ENCODE measurements at regions not wholly inside any gene's neighbourhood (a gene's known extent, or its start where the extent isn't known, plus 50 kb on each side); places are given as distances from the start of the nearest gene placed in this dataset.

DNA sequence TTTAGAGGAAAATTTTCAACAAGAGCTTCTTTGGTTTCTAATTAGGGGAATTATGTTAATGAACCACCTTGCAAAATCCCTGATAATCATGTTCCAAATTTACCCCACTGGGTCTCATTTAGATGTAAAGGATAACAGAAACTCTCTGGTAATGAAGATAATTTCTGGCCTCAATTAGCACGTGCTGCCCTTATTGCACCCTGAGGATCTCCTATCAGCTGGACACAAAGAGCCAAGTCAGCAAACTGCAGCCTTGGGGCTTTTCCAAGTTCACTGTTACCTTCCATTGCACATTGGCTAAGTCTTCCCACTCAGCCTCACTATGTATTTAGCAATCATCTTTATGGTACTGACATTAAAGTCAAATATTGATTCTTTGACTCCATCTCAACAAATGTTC lies 78.1 kb downstream of the GP2 start:
- no peak overlapping the region for H2AFZ ChIP-seq (ENCODE audit: control insufficient read depth, low read length)
- dilution Hi-C loops (cut with MboI; ENCODE audit: extremely low pct_ligation_motif_present, low sequenced_read_pairs), result no loop called here
- no peak for FAIRE-seq
- H3K4me3 ChIP-seq (ENCODE audit: control insufficient read depth in 2 of 3, extremely low read depth in 1 of 3, insufficient read depth in 2 of 3, low read depth in 1 of 3, low read length in 3 of 3), result no peak overlapping the region
- H3K27me3 ChIP-seq (ENCODE audit: control insufficient read depth, extremely low read depth, insufficient read depth, low read length), result no peaks in the 10 kb centered on the region
- no peak overlapping the region for H3K9ac ChIP-seq (ENCODE audit: control insufficient read depth, extremely low read depth, insufficient read depth, low read length)
- H3K79me2 ChIP-seq (ENCODE audit: control insufficient read depth, insufficient read depth, low read length), result no peaks in the 10 kb centered on the region
- H3K27ac ChIP-seq (ENCODE audit: control insufficient read depth, insufficient read depth, low read length), result no peak overlapping the region
- no peak for DNase-seq (ENCODE audit: low read depth, low spot score)
- no peaks in the 10 kb centered on the region for H3K4me1 ChIP-seq (ENCODE audit: control insufficient read depth, extremely low read depth, insufficient read depth, low read length)
- no peak for TF ChIP-seq CTCF (optimal IDR thresholded peaks at IDR 0.05 in 1 of 3, IDR thresholded peaks at IDR 0.05 in 1 of 3, conservative IDR thresholded peaks at IDR 0.05 in 1 of 3; ENCODE audit: extremely low read depth in 1 of 3, insufficient read depth in 2 of 3, low read length in 3 of 3)
- no peak for TF ChIP-seq EZH2 (IDR thresholded peaks at IDR 0.05; ENCODE audit: low read length)
- H3K36me3 ChIP-seq (ENCODE audit: control insufficient read depth in 2 of 2, extremely low read depth in 1 of 2, insufficient read depth in 2 of 2, low read length in 2 of 2), result no peaks in the 10 kb centered on the region
- no peak overlapping the region for H3K4me2 ChIP-seq (ENCODE audit: control insufficient read depth, extremely low read depth, insufficient read depth, low read depth, low read length)
- H3K9me1 ChIP-seq (ENCODE audit: control insufficient read depth, extremely low read depth, insufficient read depth, low read length), result no peaks in the 10 kb centered on the region
- no peaks in the 10 kb centered on the region for H4K20me1 ChIP-seq (ENCODE audit: control insufficient read depth, extremely low read depth, insufficient read depth, low read length)
- peaks cover 2% of the 10 kb centered on the region for H3K9me3 ChIP-seq (ENCODE audit: control insufficient read depth, low read depth, low read length)

DNA sequence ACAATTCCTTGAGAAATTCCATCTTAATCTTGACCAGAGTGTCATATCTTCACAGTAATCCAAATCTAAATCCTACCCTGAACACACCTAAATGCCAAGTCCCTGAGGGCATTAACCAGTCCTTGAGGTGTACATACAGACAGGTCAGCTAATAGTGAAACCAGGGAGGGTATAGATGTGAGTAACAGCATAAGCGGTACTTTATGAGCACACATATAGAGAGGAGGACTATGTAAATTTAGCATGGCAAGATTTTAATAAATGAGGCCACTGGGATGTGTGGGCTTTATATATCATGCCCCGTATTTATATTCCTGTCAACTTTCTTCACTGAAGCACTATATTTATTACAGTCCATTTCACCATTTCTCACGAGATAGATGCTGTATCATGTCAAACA lies 80.2 kb downstream of the GP2 start:
- FAIRE-seq, result no peak
- dilution Hi-C loops (cut with MboI; ENCODE audit: extremely low pct_ligation_motif_present, low sequenced_read_pairs), result no loop called here
- TF ChIP-seq EZH2 (IDR thresholded peaks at IDR 0.05; ENCODE audit: low read length), result no peak
- TF ChIP-seq CTCF (optimal IDR thresholded peaks at IDR 0.05 in 1 of 3, IDR thresholded peaks at IDR 0.05 in 1 of 3, conservative IDR thresholded peaks at IDR 0.05 in 1 of 3; ENCODE audit: extremely low read depth in 1 of 3, insufficient read depth in 2 of 3, low read length in 3 of 3), result no peak

More for the DNA sequence above, 80.2 kb downstream of the GP2 start:
- Histone ChIP-seq H3K9ac (ENCODE audit: control insufficient read depth, extremely low read depth, insufficient read depth, low read length) (no peak overlapping the region), H3K27me3 (ENCODE audit: control insufficient read depth, extremely low read depth, insufficient read depth, low read length) (no peaks in the 10 kb centered on the region), H2AFZ (ENCODE audit: control insufficient read depth, low read length) (no peak overlapping the region), H4K20me1 (ENCODE audit: control insufficient read depth, extremely low read depth, insufficient read depth, low read length) (no peaks in the 10 kb centered on the region), H3K4me1 (ENCODE audit: control insufficient read depth, extremely low read depth, insufficient read depth, low read length) (no peaks in the 10 kb centered on the region), H3K4me3 (ENCODE audit: control insufficient read depth in 2 of 3, extremely low read depth in 1 of 3, insufficient read depth in 2 of 3, low read depth in 1 of 3, low read length in 3 of 3) (no peak overlapping the region), H3K27ac (ENCODE audit: control insufficient read depth, insufficient read depth, low read length) (no peak overlapping the region), H3K9me1 (ENCODE audit: control insufficient read depth, extremely low read depth, insufficient read depth, low read length) (no peaks in the 10 kb centered on the region), H3K9me3 (ENCODE audit: control insufficient read depth, low read depth, low read length) (no peaks in the 10 kb centered on the region), H3K36me3 (ENCODE audit: control insufficient read depth in 2 of 2, extremely low read depth in 1 of 2, insufficient read depth in 2 of 2, low read length in 2 of 2) (no peaks in the 10 kb centered on the region), H3K4me2 (ENCODE audit: control insufficient read depth, extremely low read depth, insufficient read depth, low read depth, low read length) (no peak overlapping the region), H3K79me2 (ENCODE audit: control insufficient read depth, insufficient read depth, low read length) (no peaks in the 10 kb centered on the region)
- no peak for DNase-seq (ENCODE audit: low read depth, low spot score)

All from keratinocyte (primary cell).